Neural cell (in vitro differentiated cells): ENCODE measurements at regions not wholly inside any gene's neighbourhood (a gene's known extent, or its start where the extent isn't known, plus 50 kb on each side); places are given as distances from the start of the nearest gene placed in this dataset.

Experiments
- H2AFZ ChIP-seq: fragments of 200-600, 300-800 bp; sonication (generic), shearing (Covaris generic); 2 replicates; pipeline ENCODE4 v1.6.0; 2014; ENCODE audit warnings: low read depth, mild to moderate bottlenecking, antibody characterized with exemption, low read length, moderate library complexity
- H3F3A ChIP-seq: fragments of 200-600 bp; shearing (Covaris generic); 2 replicates; pipeline ENCODE4 v1.6.1; 2016; ENCODE audit warnings: mild to moderate bottlenecking, moderate library complexity, mixed read lengths, antibody characterized with exemption, low read length; ENCODE audit not compliant: insufficient read depth, poor library complexity, severe bottlenecking
- H3K27ac ChIP-seq: fragments of 200-600, 300-800 bp; sonication (generic), shearing (Covaris generic); 2 replicates; pipeline ENCODE4 v1.5.1; 2014; ENCODE audit warnings: mild to moderate bottlenecking, low read length, moderate library complexity
- H3K27me3 ChIP-seq: fragments of 300-800, 200-600 bp; sonication (generic), shearing (Covaris generic); 2 replicates; pipeline ENCODE4 v1.6.0; 2014; ENCODE audit warnings: mild to moderate bottlenecking, low read depth, low read length, moderate library complexity; ENCODE audit not compliant: insufficient read depth
- H3K36me3 ChIP-seq: fragments of 300-800, 200-600 bp; sonication (generic), shearing (Covaris generic); 2 replicates; pipeline ENCODE4 v1.5.1; 2014; ENCODE audit warnings: mild to moderate bottlenecking, antibody characterized with exemption, low read length, moderate library complexity; ENCODE audit not compliant: insufficient read depth
- H3K4me2 ChIP-seq: fragments of 300-800, 200-600 bp; sonication (generic), shearing (Covaris generic); 2 replicates; pipeline ENCODE4 v1.6.0; 2014; ENCODE audit warnings: mild to moderate bottlenecking, low read length
- H3K4me3 ChIP-seq: fragments of 300-800, 200-600 bp; sonication (generic), shearing (Covaris generic); 2 replicates; pipeline ENCODE4 v1.5.1; 2014; ENCODE audit warnings: mild to moderate bottlenecking, low read length, moderate library complexity
- H3K79me2 ChIP-seq: fragments of 200-600 bp; shearing (Covaris generic); replicated peaks from 2 replicates; pipeline ENCODE4 v1.6.0; 2014; ENCODE audit warnings: mild to moderate bottlenecking, low read length, moderate library complexity; ENCODE audit not compliant: insufficient read depth
- H3K9ac ChIP-seq: fragments of 300-800, 200-600 bp; sonication (generic), shearing (Covaris generic); 2 replicates; pipeline ENCODE4 v1.6.1; 2016; ENCODE audit warnings: mild to moderate bottlenecking, low read length, mixed read lengths
- H3K9me2 ChIP-seq: fragments of 200-600 bp; shearing (Covaris generic); 2 replicates; pipeline ENCODE4 v1.6.1; 2016; ENCODE audit warnings: mild to moderate bottlenecking, low read length, mixed read lengths; ENCODE audit not compliant: insufficient read depth
- H3K9me3 ChIP-seq: fragments of 200-600, 300-800 bp; sonication (generic), shearing (Covaris generic); 2 replicates; pipeline ENCODE4 v1.6.1; 2016; ENCODE audit warnings: mild to moderate bottlenecking, mixed run types, low read length, moderate library complexity, mixed read lengths
- H4K20me1 ChIP-seq: fragments of 200-600 bp; shearing (Covaris generic); 2 replicates; pipeline ENCODE4 v1.6.1; 2016; ENCODE audit warnings: mild to moderate bottlenecking, mixed run types; ENCODE audit not compliant: insufficient read depth
- CTCF ChIP-seq: fragments of 450-650 bp; IDR thresholded peaks from 2 replicates; pipeline ENCODE4 v1.5.1; 2014; ENCODE audit warnings: antibody characterized with exemption, mild to moderate bottlenecking, moderate library complexity; ENCODE audit not compliant: poor library complexity, severe bottlenecking
- EP300 ChIP-seq: fragments of 450-650 bp; conservative IDR thresholded peaks from 2 replicates; pipeline ENCODE4 v1.6.1; 2014; ENCODE audit warnings: antibody characterized with exemption, mild to moderate bottlenecking, moderate library complexity; ENCODE audit not compliant: poor library complexity, severe bottlenecking
- EZH2 ChIP-seq: fragments of 200-600, 300-800 bp; shearing (Covaris generic), sonication (generic); IDR thresholded peaks from 2 replicates; pipeline ENCODE4 v1.6.1; 2014; ENCODE audit warnings: antibody characterized with exemption, low read length, borderline replicate concordance, mild to moderate bottlenecking; ENCODE audit not compliant: insufficient read depth, poor library complexity, severe bottlenecking
- MXI1 ChIP-seq: fragments of 450-650 bp; conservative IDR thresholded peaks from 2 replicates; pipeline ENCODE4 v1.6.1; 2014; ENCODE audit warnings: antibody characterized with exemption, mild to moderate bottlenecking; ENCODE audit not compliant: poor library complexity, severe bottlenecking
- POLR2AphosphoS5 ChIP-seq: IDR thresholded peaks from 2 replicates; pipeline ENCODE4 v1.6.1; 2012
- RAD21 ChIP-seq: fragments of 450-650 bp; conservative IDR thresholded peaks from 2 replicates; pipeline ENCODE4 v1.6.1; 2014; ENCODE audit warnings: antibody characterized with exemption, mild to moderate bottlenecking, moderate library complexity
- REST ChIP-seq: IDR thresholded peaks from 2 replicates; pipeline ENCODE4 v1.6.1; 2012; ENCODE audit warnings: borderline replicate concordance
- SMC3 ChIP-seq: fragments of 450-650 bp; conservative IDR thresholded peaks from 2 replicates; pipeline ENCODE4 v1.6.1; 2014; ENCODE audit warnings: antibody characterized with exemption, mild to moderate bottlenecking, moderate library complexity; ENCODE audit not compliant: poor library complexity
- TAF1 ChIP-seq: IDR thresholded peaks from 2 replicates; pipeline ENCODE4 v1.6.1; 2012; ENCODE audit warnings: low read depth
- small RNA-seq, 3 experiments: library from RNA; depleted of rRNA; stranded (forward); fragments of <200 nt; gene quantifications; one replicate each; pipeline ENCODE3, GENCODE V24; 2012

- Histone ChIP-seq H3K27ac (no peak overlapping the region), H3K9me3 (no peaks in the 10 kb centered on the region), H4K20me1 (no peaks in the 10 kb centered on the region), H3K4me3 (no peak overlapping the region), H3K4me2 (no peak overlapping the region), H3K79me2 (no peaks in the 10 kb centered on the region), H2AFZ (no peak overlapping the region), H3K9me2 (no peaks in the 10 kb centered on the region), H3K27me3 (no peaks in the 10 kb centered on the region), H3K9ac (no peak overlapping the region), H3F3A (no peaks in the 10 kb centered on the region), H3K36me3 (no peaks in the 10 kb centered on the region)
- TF ChIP-seq POLR2AphosphoS5, result no peak
- TF ChIP-seq MXI1, result no peak
- no peak for TF ChIP-seq CTCF
- TF ChIP-seq SMC3, result no peak
- no peak for TF ChIP-seq EP300
- TF ChIP-seq REST, result no peak
- no peak for TF ChIP-seq EZH2
- TF ChIP-seq TAF1, result no peak
- TF ChIP-seq RAD21, result no peak
These were observed 51.7 kb upstream of the SMAD3 start for GRCh38 chr15:67013696-67014095.

Small RNA genes lying in the stretch of these regions (small RNA-seq; reads per million reads assigned to genes)
- gene HMGN2P47, result 0 reads per million in 3 experiments
